Loucy (cell line): ENCODE measurements at regions not wholly inside any gene's neighbourhood (a gene's known extent, or its start where the extent isn't known, plus 50 kb on each side); places are given as distances from the start of the nearest gene placed in this dataset.

ENCODE experiments used
- H2AFZ ChIP-seq: fragments of 200-600 bp; sonication (generic); 2 replicates; pipeline ENCODE4 v1.6.0; 2016; ENCODE audit warnings: antibody characterized with exemption, mild to moderate bottlenecking, low read length, moderate library complexity
- H3F3A ChIP-seq: fragments of 200-600 bp; 2 replicates; pipeline ENCODE4 v1.6.0; 2016; ENCODE audit warnings: antibody characterized with exemption, low read depth, mild to moderate bottlenecking
- H3K27me3 ChIP-seq: fragments of 200-600 bp; sonication (generic); 2 replicates; pipeline ENCODE4 v1.6.1; 2014; ENCODE audit warnings: low read length, mild to moderate bottlenecking; ENCODE audit not compliant: insufficient read depth, poor library complexity, severe bottlenecking
- H3K36me3 ChIP-seq: fragments of 200-600 bp; sonication (generic); 2 replicates; pipeline ENCODE4 v1.6.1; 2016; ENCODE audit warnings: low read length; ENCODE audit not compliant: insufficient read depth
- H3K4me1 ChIP-seq: fragments of 200-600 bp; sonication (generic); 2 replicates; pipeline ENCODE4 v1.5.1; 2014; ENCODE audit warnings: low read length, mild to moderate bottlenecking; ENCODE audit not compliant: insufficient read depth, poor library complexity, severe bottlenecking
- H3K4me2 ChIP-seq: fragments of 200-600 bp; sonication (generic); 2 replicates; pipeline ENCODE4 v1.6.0; 2014; ENCODE audit warnings: antibody characterized with exemption, low read length, low read depth, mild to moderate bottlenecking; ENCODE audit not compliant: poor library complexity, severe bottlenecking
- H3K4me3 ChIP-seq: fragments of 200-600 bp; sonication (generic); 2 replicates; pipeline ENCODE4 v1.5.1; 2014; ENCODE audit warnings: low read length, mild to moderate bottlenecking, mixed read lengths; ENCODE audit not compliant: poor library complexity, severe bottlenecking
- H3K79me2 ChIP-seq: fragments of 200-600 bp; sonication (generic); 2 replicates; pipeline ENCODE4 v1.6.1; 2014; ENCODE audit warnings: low read length; ENCODE audit not compliant: insufficient read depth
- H3K9ac ChIP-seq: fragments of 200-600 bp; sonication (generic); 2 replicates; pipeline ENCODE4 v1.6.0; 2014; ENCODE audit warnings: mild to moderate bottlenecking, low read depth, low read length, moderate library complexity; ENCODE audit not compliant: poor library complexity, severe bottlenecking
- H3K9me2 ChIP-seq: fragments of 200-600 bp; sonication (generic); replicated peaks from 2 replicates; pipeline ENCODE4 v1.6.1; 2016; ENCODE audit warnings: low read depth, low read length, mixed read lengths
- H3K9me3 ChIP-seq: fragments of 200-600 bp; sonication (generic); 2 replicates; pipeline ENCODE4 v1.6.1; 2014; ENCODE audit warnings: mild to moderate bottlenecking, antibody characterized with exemption, low read length, low read depth; ENCODE audit not compliant: insufficient read depth
- H4K20me1 ChIP-seq: fragments of 200-600 bp; sonication (generic); 2 replicates; pipeline ENCODE4 v1.6.0; 2014; ENCODE audit warnings: antibody characterized with exemption, low read length, mild to moderate bottlenecking; ENCODE audit not compliant: insufficient read depth, poor library complexity, severe bottlenecking
- CTCF ChIP-seq: fragments of 200-600 bp; sonication (generic); conservative IDR thresholded peaks from 2 replicates; pipeline ENCODE4 v1.5.1; 2014; ENCODE audit warnings: mild to moderate bottlenecking, antibody characterized with exemption, low read length
- EZH2phosphoT487 ChIP-seq: fragments of 200-600 bp; IDR thresholded peaks from 2 replicates; pipeline ENCODE4 v1.6.1; 2018; ENCODE audit warnings: antibody characterized with exemption, mild to moderate bottlenecking, moderate library complexity, borderline replicate concordance

- no peaks in the 10 kb centered on the region for H4K20me1 ChIP-seq
- H3K9me3 ChIP-seq, result no peaks in the 10 kb centered on the region
- no peak overlapping the region for H3K4me2 ChIP-seq
- H3K9me2 ChIP-seq, result no peaks in the 10 kb centered on the region
- TF ChIP-seq CTCF (no peak), EZH2phosphoT487 (no peak)
- no peaks in the 10 kb centered on the region for H3K4me1 ChIP-seq
- no peak overlapping the region for H3K9ac ChIP-seq
- no peak overlapping the region for H2AFZ ChIP-seq
- H3K27me3 ChIP-seq, result no peaks in the 10 kb centered on the region
- H3K79me2 ChIP-seq, result no peaks in the 10 kb centered on the region
- H3K4me3 ChIP-seq, result no peak overlapping the region
- H3F3A ChIP-seq, result no peaks in the 10 kb centered on the region
- H3K36me3 ChIP-seq, result no peaks in the 10 kb centered on the region
These were observed 490.2 kb downstream of the FOXO1 start for GRCh38 chr13:40176242-40176641.

GRCh38 chr13:40178130-40178529 lies 488.3 kb downstream of the FOXO1 start:
- H2AFZ ChIP-seq, result no peak overlapping the region
- no peak overlapping the region for H3K4me3 ChIP-seq
- H3K27me3 ChIP-seq, result no peaks in the 10 kb centered on the region
- no peak overlapping the region for H3K4me2 ChIP-seq
- no peaks in the 10 kb centered on the region for H3K9me2 ChIP-seq
- no peaks in the 10 kb centered on the region for H3K4me1 ChIP-seq
- no peak overlapping the region for H3K9ac ChIP-seq
- H3F3A ChIP-seq, result no peaks in the 10 kb centered on the region
- no peaks in the 10 kb centered on the region for H4K20me1 ChIP-seq
- H3K9me3 ChIP-seq, result no peaks in the 10 kb centered on the region
- TF ChIP-seq CTCF (no peak), EZH2phosphoT487 (no peak)
- no peaks in the 10 kb centered on the region for H3K79me2 ChIP-seq
- H3K36me3 ChIP-seq, result no peaks in the 10 kb centered on the region

GRCh38 chr13:40179445-40180281 lies 486.8 kb downstream of the FOXO1 start:
- Histone ChIP-seq H3K9me3 (no peaks in the 10 kb centered on the region), H3K27me3 (no peaks in the 10 kb centered on the region), H3K9me2 (no peaks in the 10 kb centered on the region), H3K36me3 (no peaks in the 10 kb centered on the region), H3K4me2 (no peak overlapping the region), H3K4me3 (no peak overlapping the region), H3F3A (no peaks in the 10 kb centered on the region), H3K9ac (no peak overlapping the region), H3K79me2 (no peaks in the 10 kb centered on the region), H2AFZ (no peak overlapping the region), H3K4me1 (no peaks in the 10 kb centered on the region), H4K20me1 (no peaks in the 10 kb centered on the region)
- TF ChIP-seq EZH2phosphoT487 (no peak), CTCF (no peak)
